ENCODE measurements at regions not wholly inside any gene's neighbourhood (a gene's known extent, or its start where the extent isn't known, plus 50 kb on each side); places are given as distances from the start of the nearest gene placed in this dataset.

- Histone ChIP-seq H3K9ac (no peak overlapping the region), H3K4me3 (no peak overlapping the region), H3K27me3 (no peaks in the 10 kb centered on the region), H3K36me3 (no peaks in the 10 kb centered on the region), H3K4me1 (peaks cover 36% of the 10 kb centered on the region), H3K9me3 (no peaks in the 10 kb centered on the region), H3K27ac (no peak overlapping the region), H4K20me1 (no peaks in the 10 kb centered on the region), H3K4me2 (no peak overlapping the region)
- TF ChIP-seq Cebpa-rat (IDR thresholded peaks at IDR 0.05), result no peak
Observed at GRCh38 chr16:51455398-51455797, 304.3 kb upstream of the SALL1 start.

GRCh38 chr16:51453251-51453650 is 302.2 kb upstream of the SALL1 start:
- Histone ChIP-seq H3K27me3 (no peaks in the 10 kb centered on the region), H3K4me3 (no peak overlapping the region), H3K27ac (no peak overlapping the region), H3K4me1 (peaks cover 25% of the 10 kb centered on the region), H3K36me3 (no peaks in the 10 kb centered on the region), H4K20me1 (no peaks in the 10 kb centered on the region), H3K4me2 (peak overlapping the region; percentile 14; the same call in 1 of the 2 replicates), H3K9me3 (no peaks in the 10 kb centered on the region), H3K9ac (no peak overlapping the region)
- TF ChIP-seq Cebpa-rat (IDR thresholded peaks at IDR 0.05), result no peak

GRCh38 chr16:51450909-51451308 is 299.8 kb upstream of the SALL1 start:
- no peaks in the 10 kb centered on the region for H3K9me3 ChIP-seq
- H3K9ac ChIP-seq, result no peak overlapping the region
- H4K20me1 ChIP-seq, result no peaks in the 10 kb centered on the region
- H3K27me3 ChIP-seq, result no peaks in the 10 kb centered on the region
- no peak overlapping the region for H3K27ac ChIP-seq
- H3K4me3 ChIP-seq, result no peak overlapping the region
- no peak for TF ChIP-seq Cebpa-rat (IDR thresholded peaks at IDR 0.05)
- no peak overlapping the region for H3K4me2 ChIP-seq
- H3K36me3 ChIP-seq, result no peaks in the 10 kb centered on the region
- H3K4me1 ChIP-seq, result peaks cover 3% of the 10 kb centered on the region; the same call in 1 of the 2 replicates

- TF ChIP-seq Cebpa-rat (IDR thresholded peaks at IDR 0.05), result no peak
- no peaks in the 10 kb centered on the region for H3K27me3 ChIP-seq
Observed at GRCh38 chr16:51450376-51450775, 299.3 kb upstream of the SALL1 start.

GRCh38 chr16:51449441-51449840 is 298.4 kb upstream of the SALL1 start:
- Histone ChIP-seq H4K20me1 (no peaks in the 10 kb centered on the region), H3K4me3 (no peak overlapping the region), H3K36me3 (no peaks in the 10 kb centered on the region), H3K27ac (no peak overlapping the region), H3K4me2 (no peak overlapping the region), H3K9me3 (no peaks in the 10 kb centered on the region), H3K4me1 (no peaks in the 10 kb centered on the region; the same call in 1 of the 2 replicates), H3K27me3 (no peaks in the 10 kb centered on the region), H3K9ac (no peak overlapping the region)
- TF ChIP-seq Cebpa-rat (IDR thresholded peaks at IDR 0.05), result no peak

More at GRCh38 chr16:51450376-51450775, 299.3 kb upstream of the SALL1 start:
- Histone ChIP-seq H4K20me1 (no peaks in the 10 kb centered on the region), H3K36me3 (no peaks in the 10 kb centered on the region), H3K9me3 (no peaks in the 10 kb centered on the region), H3K9ac (no peak overlapping the region), H3K4me1 (no peaks in the 10 kb centered on the region; the same call in 1 of the 2 replicates), H3K4me3 (no peak overlapping the region), H3K4me2 (no peak overlapping the region), H3K27ac (no peak overlapping the region)

GRCh38 chr16:51445250-51445649 is 294.2 kb upstream of the SALL1 start:
- Histone ChIP-seq H3K36me3 (no peaks in the 10 kb centered on the region), H3K4me3 (no peak overlapping the region), H3K4me1 (no peaks in the 10 kb centered on the region), H4K20me1 (no peaks in the 10 kb centered on the region), H3K4me2 (no peak overlapping the region), H3K9ac (no peak overlapping the region), H3K27ac (no peak overlapping the region), H3K9me3 (no peaks in the 10 kb centered on the region), H3K27me3 (peaks cover 11% of the 10 kb centered on the region)
- no peak for TF ChIP-seq Cebpa-rat (IDR thresholded peaks at IDR 0.05)

GRCh38 chr16:51443934-51444333 is 292.9 kb upstream of the SALL1 start:
- Histone ChIP-seq H3K36me3 (no peaks in the 10 kb centered on the region), H4K20me1 (no peaks in the 10 kb centered on the region), H3K9ac (no peak overlapping the region), H3K27me3 (peaks cover 15% of the 10 kb centered on the region), H3K4me1 (no peaks in the 10 kb centered on the region), H3K9me3 (no peaks in the 10 kb centered on the region), H3K4me2 (no peak overlapping the region), H3K4me3 (no peak overlapping the region), H3K27ac (no peak overlapping the region)
- no peak for TF ChIP-seq Cebpa-rat (IDR thresholded peaks at IDR 0.05)

GRCh38 chr16:51442141-51442870 is 291.2 kb upstream of the SALL1 start:
- Histone ChIP-seq H3K4me1 (no peaks in the 10 kb centered on the region), H3K9ac (no peak overlapping the region), H3K9me3 (no peaks in the 10 kb centered on the region), H3K4me2 (no peak overlapping the region), H3K27ac (no peak overlapping the region), H3K4me3 (no peak overlapping the region), H3K27me3 (peaks cover 15% of the 10 kb centered on the region), H4K20me1 (no peaks in the 10 kb centered on the region), H3K36me3 (no peaks in the 10 kb centered on the region)
- no peak for TF ChIP-seq Cebpa-rat (IDR thresholded peaks at IDR 0.05)

- Histone ChIP-seq H3K4me3 (no peak overlapping the region), H4K20me1 (no peaks in the 10 kb centered on the region), H3K36me3 (no peaks in the 10 kb centered on the region), H3K4me1 (no peaks in the 10 kb centered on the region), H3K9ac (no peak overlapping the region), H3K27me3 (peaks cover 15% of the 10 kb centered on the region), H3K9me3 (no peaks in the 10 kb centered on the region), H3K27ac (no peak overlapping the region), H3K4me2 (no peak overlapping the region)
- TF ChIP-seq Cebpa-rat (IDR thresholded peaks at IDR 0.05), result no peak
Observed at GRCh38 chr16:51440131-51440889, 289.2 kb upstream of the SALL1 start.

- Histone ChIP-seq H3K27me3 (peaks cover 15% of the 10 kb centered on the region), H3K4me3 (no peak overlapping the region)
Observed at GRCh38 chr16:51439271-51439670, 288.2 kb upstream of the SALL1 start.

More at GRCh38 chr16:51439271-51439670, 288.2 kb upstream of the SALL1 start:
- no peaks in the 10 kb centered on the region for H3K36me3 ChIP-seq
- H3K4me1 ChIP-seq, result no peaks in the 10 kb centered on the region
- no peak overlapping the region for H3K9ac ChIP-seq
- H3K27ac ChIP-seq, result no peak overlapping the region
- H3K4me2 ChIP-seq, result no peak overlapping the region
- no peaks in the 10 kb centered on the region for H4K20me1 ChIP-seq
- no peak for TF ChIP-seq Cebpa-rat (IDR thresholded peaks at IDR 0.05)
- no peaks in the 10 kb centered on the region for H3K9me3 ChIP-seq
